ENCODE measurements at regions not wholly inside any gene's neighbourhood (a gene's known extent, or its start where the extent isn't known, plus 50 kb on each side); places are given as distances from the start of the nearest gene placed in this dataset.

DNA sequence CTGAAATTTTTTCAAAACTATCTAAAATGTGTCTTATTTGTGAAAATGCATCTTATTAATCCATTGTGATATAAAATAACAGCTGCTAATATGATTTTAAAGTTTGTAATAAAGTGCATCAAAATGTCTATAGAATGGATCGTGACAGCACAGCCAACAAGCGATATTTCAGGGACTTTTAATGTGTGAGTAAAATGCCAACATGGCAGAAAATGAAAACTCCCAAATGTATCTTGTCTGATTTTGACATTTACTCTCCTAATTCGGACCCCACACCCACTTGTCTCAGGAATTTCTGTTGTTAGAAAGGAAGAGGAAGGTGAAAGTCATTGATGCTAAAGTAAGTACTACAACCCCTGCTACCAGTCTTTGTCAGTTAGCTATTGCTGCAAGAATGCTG, 273.9 kb downstream of the SATB1 start:
- TF ChIP-seq EZH2 (IDR thresholded peaks at IDR 0.05; ENCODE audit: borderline replicate concordance, low read length), result no peak
- TF ChIP-seq, protein P1, sequence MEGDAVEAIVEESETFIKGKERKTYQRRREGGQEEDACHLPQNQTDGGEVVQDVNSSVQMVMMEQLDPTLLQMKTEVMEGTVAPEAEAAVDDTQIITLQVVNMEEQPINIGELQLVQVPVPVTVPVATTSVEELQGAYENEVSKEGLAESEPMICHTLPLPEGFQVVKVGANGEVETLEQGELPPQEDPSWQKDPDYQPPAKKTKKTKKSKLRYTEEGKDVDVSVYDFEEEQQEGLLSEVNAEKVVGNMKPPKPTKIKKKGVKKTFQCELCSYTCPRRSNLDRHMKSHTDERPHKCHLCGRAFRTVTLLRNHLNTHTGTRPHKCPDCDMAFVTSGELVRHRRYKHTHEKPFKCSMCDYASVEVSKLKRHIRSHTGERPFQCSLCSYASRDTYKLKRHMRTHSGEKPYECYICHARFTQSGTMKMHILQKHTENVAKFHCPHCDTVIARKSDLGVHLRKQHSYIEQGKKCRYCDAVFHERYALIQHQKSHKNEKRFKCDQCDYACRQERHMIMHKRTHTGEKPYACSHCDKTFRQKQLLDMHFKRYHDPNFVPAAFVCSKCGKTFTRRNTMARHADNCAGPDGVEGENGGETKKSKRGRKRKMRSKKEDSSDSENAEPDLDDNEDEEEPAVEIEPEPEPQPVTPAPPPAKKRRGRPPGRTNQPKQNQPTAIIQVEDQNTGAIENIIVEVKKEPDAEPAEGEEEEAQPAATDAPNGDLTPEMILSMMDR (conservative IDR thresholded peaks at IDR 0.05 in 1 of 2, IDR thresholded peaks at IDR 0.05 in 1 of 2; ENCODE audit: extremely low read depth in 1 of 2, insufficient read depth in 1 of 2, low read depth in 1 of 2, low read length in 2 of 2), result no peak
